ENCODE measurements at regions not wholly inside any gene's neighbourhood (a gene's known extent, or its start where the extent isn't known, plus 50 kb on each side); places are given as distances from the start of the nearest gene placed in this dataset.

DNA sequence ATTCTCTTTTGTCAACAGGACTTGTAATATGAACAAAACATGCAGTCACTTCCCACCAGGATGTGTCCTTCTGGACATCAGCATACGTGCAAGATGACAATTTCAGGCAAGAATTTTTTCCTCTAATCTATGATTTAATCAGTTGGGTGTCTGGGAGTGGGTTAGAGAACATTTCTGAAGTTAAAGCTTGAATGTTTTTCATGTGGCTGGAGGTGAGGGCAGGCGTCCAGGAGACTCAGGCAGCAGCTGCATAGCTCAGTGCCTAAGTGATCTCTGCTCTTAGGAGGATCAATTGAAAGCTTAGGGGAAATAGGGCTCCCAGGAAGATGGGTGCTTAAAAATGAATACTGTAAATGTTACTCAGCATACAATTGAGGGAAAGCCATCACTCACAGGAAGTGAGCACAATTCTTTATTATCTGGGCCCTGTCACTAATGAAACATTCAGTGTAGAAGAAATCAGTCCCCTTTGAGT is 457.6 kb upstream of the KLF6 start:
- TF ChIP-seq CTCF (conservative IDR thresholded peaks at IDR 0.05; ENCODE audit: low read depth, low read length), result no peak
- TF ChIP-seq EZH2 (IDR thresholded peaks at IDR 0.05; ENCODE audit: low read length, unreplicated experiment), result no peak

All from PC-3 (cell line).